GM19324 (cell line): ENCODE measurements at regions not wholly inside any gene's neighbourhood (a gene's known extent, or its start where the extent isn't known, plus 50 kb on each side); places are given as distances from the start of the nearest gene placed in this dataset.
A peak's percentile ranks its signal among the peaks of the same experiment; 100 is the strongest.

Experiments
- ATAC-seq: cut with Tn5 transposase; IDR thresholded peaks from one replicate; pipeline ENCODE4 v1.9.1; 2021; ENCODE audit warnings: mild to moderate bottlenecking, moderate library complexity; ENCODE audit not compliant: unreplicated experiment, low FRiP score

DNA sequence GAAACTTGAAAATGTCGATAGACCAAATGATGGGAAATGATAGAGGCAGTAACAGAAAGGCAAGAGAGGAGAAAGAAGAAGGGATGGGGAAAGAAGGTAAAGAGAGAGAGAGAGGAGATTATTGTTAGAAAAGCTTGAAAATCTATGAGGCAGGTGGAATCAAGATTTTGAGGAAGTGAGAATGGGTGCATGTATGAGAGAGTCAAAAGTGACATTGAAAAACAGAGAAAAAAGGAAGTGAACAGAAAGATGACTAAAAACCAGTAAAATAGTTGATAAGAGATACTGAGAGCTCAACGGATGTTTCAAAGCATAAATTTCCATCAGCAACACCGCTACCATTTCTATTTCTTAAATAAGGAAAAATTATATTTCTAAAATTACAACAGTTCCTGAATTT, 327.4 kb upstream of the CWC22 start:
- ATAC-seq: peak; percentile 88

DNA sequence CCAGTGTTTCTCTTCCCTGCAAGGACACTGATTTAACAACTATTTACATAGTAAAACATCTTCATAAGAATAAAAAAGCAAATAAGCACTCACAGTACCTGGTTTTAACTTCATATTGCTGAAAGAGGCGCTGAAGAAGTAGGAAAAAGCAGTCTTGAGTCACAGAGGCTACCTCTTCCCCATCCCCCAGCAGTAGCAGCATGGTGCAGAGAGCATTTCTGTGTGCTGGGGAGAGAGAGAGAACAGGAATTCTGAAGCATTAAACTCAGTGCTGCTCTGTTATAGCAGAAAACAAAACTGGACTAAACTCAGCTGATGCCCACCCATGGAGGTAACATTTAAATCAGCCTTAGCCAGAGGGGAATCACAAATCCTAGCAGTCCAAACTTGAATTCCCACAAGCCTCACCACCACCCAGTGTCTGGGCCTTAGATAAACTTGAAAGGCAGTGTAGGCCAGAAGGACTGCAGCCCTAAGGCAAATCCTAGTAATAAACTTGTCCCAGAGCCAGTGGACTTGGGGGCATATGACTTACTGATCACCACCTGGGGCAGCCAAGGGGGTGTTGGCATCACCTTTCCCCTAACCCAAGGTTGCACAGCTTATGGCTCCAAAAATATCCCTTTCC, 321.8 kb upstream of the CWC22 start:
- ATAC-seq: no peak

DNA sequence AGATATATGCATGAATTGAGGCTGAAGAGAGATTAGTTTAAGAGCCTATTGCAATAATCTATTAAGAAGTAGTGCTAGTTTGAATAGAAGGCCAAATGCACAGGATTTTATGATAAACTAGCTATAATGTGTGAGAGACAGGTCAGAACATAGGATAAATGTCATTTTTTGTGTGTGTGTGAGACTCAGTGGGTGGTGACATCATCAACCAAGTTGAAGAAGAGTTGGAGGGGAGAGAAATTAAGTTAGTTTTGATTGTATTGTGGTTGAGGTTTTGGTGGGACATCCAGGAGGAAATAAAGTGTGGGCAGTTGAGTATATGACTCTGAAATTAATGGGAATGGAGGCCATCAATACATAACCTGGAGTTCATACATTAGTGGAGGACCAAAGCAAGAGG, 320.1 kb upstream of the CWC22 start:
- ATAC-seq: no peak

DNA sequence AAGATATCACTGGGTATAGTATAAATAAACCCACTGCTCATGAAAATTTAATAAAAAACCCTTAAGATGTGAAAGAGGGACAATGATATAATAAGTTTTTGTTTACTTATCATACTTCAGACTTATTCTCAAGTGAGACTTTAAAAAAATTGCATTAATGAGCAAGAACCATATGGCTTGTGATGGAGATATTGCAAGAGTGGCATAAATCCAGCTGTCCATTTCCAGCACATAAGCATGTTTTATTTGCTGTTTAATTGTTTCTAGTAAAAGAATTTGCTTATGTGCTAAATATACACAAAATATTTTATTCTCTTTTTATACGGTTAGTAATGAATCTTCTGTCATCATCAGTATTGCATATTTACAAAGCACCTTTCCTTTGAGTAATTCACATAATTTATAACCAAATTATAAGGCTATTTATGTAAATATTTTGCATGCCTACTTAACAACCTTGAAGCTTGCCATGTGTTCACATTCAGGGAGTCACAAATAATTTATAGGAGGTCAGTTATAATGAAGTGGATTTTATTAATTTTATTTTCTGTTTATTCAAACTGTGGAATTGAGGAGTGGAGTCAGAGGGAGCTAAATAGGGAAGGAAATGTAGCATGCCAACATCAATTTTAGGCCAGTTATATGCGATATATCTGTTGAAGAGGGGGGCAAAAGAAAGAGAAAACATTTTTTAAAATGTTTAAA, 318.5 kb upstream of the CWC22 start:
- no peak for ATAC-seq

DNA sequence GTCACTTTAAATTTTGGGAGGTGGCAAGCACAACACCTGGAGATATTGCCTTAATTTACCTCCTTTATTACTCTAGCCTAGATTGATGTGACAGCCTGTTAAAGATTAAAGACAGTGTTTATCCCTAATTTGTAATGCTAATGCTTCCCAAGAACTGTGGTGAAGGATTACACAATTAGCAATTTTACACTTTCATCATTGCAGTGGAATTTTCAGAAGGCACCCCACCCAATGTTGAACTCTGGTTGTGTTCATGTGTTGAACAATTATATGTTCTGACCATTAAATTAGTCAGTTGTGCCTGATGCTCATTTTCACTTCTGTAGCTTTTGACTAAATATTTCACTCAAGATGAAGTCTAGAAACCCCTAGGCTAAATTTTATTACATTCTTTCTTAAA, 317.1 kb upstream of the CWC22 start:
- no peak for ATAC-seq

DNA sequence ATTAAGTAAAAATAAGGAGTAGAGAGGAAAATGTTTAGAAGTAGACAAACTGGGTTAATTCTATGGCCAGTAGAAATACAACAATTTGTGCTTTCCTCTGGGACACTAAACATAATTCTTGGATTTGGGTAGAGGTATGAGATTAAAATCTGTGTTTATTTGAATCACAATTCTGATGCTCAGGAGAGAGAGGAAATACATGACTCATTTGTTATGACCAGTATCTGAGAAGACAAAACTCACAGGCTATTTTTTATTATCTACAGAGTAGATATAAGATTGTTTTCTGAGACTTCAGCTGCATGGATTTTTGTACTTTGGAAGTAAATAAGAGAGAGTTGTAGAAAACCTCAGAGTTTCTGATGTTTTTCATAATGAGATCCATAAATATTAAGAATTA, 315.7 kb upstream of the CWC22 start:
- ATAC-seq: no peak

DNA sequence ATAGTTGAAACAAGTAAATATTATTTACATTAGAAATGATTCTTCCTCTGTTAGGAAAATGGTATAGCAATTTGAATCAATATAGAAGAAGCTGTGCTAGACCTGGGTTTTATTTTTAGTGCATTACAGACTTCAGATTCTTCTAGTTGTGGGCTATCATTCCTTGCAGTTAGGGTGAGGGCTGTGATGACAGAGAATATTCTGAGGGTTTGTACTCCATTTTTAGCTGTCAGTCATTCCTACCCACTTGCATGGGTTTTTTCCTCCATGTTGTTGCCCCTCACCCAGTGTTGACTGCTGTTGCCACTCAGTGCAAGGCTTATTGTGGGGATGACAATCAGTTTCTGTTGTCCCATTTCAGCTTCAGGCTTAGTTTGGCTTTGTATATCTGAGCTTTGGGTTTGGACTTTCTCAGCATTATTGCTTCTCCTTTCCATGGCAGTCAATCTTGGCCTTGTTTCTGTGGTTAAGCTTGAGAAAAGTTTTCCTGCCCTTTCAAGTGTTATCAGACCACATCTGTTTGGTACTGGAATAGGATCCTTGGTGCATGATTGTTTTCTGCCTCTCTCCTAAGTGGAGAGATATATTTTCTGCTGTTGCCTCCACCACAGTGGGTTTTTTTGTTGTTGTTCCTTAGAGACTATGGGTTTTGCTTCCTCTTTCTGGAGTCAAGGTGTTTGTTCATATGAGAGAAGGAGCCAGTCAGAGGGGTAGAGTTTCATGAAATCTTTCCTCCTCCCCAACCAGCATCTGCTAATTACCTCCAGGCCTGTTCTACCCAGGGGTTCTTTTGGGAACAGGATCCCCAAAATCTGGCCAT, 312.7 kb upstream of the CWC22 start:
- peak; percentile 68 for ATAC-seq

DNA sequence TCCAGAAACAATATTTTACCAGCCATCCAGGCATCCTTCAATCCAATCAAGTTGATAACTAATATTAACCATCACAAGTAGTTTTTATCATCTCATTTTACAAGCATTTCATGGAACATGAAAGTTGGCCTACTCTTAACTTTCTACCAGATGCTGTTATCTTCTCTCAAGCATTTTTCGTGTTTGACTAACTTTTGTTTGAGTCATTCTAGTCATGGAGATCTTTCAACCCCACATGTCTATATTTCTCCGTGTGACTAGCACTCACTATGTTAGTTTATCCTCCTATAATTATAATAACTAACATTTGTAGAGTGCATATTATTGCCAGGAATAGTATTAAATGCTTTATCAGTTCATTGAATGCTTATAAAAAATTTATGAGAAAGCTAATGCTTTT, 307.0 kb upstream of the CWC22 start:
- ATAC-seq: no peak

DNA sequence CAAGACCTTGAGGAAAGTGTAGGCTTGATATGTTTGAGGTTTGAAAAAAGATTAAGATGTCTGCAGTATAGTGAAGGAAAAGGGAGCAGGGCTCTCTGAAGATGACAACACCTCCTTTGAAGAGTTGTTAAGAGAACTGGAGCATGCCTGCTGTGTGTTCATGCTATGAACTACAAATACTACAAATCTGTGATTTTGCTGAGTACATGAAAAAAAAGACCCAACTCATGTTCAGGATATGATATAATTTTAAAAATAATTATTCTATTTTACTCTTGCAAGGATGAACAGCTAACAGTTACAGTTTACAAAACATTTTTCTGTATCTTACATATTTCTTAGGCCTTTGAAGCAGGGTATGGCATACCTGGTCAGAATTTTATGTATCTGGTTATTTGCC, 305.4 kb upstream of the CWC22 start:
- ATAC-seq: no peak

DNA sequence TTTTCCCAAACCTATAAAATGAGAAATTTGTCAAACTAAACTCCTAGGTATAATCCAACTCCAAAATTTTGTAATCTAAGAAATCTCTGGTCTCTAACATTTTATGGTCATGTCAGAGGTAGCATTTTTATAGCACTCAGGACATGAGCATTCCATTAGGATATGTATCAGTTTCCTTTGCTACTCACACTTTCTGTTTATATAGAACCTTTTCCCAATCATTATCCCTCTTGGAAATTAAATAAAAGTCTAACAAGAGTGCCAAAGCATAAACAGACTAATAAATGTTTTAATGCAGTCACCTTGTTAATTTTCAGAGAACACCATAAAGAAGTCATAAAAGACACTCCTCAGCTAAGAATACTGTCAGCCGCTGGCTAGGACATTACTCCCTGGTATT, 300.0 kb upstream of the CWC22 start:
- ATAC-seq: no peak

DNA sequence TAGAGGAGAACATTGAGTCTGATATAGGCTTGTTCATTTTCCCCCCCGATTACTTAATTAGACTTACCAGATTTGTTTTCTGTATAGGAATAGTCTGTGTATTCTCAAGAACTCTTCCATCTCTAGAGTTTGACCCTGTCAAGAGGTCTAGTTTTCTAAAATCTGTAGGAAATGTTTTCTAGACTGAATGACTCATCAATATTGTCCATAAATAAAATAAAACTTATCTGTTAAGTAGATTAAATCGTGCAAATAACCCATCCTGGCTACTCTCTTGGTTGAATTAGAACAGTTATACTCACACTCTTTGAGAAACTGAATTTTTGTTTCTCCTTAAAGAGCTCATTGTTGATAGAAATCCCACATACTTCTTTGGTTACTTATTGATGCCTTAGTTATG, 299.2 kb upstream of the CWC22 start:
- ATAC-seq: no peak

DNA sequence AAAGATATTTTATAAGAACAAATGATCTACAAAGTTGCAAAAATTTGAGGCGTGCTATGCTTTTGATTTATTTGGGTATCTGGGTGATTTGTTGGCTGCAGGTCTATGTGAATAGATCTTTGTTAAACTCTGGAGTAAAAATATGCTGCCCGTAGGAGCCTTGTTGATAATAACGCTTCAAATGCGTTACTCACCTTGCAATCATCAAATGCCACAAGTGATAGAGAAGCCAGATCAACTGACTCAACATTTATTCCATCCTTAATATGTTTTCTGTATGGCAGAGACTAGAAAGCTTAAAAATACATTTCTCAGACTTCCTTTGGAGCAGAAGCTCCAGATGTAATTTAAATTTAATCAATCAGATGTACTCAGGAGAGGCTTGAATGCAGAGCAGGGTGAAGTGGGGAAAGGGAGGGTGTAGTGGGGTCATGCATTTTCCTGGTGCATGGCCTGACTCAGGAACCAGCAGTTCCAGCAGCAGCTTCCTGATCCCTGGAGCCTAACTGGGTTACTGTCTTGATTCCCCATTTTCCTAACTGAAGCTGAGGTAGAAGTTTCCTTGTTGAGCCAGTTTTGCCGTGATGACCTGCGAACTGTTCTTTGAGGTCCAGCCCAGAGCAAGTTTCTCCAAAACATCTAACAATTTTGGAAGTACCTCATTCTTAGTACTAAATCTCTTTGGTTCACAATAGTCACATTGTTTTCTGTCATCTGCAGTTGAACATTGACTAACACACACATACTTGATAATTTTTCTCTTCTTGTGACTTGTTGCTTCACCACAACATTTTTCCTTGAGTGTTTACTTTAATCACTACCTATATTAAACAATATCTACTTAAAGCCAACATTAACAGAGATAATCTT, 284.7 kb upstream of the CWC22 start:
- no peak for ATAC-seq

DNA sequence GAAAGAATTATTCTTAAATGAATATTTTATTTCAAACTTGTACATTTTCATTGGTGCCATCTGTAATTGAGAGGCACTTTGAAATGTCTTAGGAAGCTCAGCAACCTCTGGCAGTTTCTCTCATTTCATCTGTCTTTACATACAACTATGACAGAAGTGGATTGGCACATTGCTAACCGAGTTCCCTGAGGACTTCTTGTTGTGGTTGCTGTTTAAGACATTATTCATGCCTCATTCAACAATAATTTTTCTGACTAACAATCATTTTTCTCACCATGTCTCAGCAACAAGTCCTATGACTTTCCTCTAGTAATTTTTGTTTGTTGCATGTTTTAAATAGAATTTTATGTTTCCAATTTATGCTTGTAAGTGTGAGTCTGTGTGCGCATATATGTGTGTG, 284.0 kb upstream of the CWC22 start:
- no peak for ATAC-seq

DNA sequence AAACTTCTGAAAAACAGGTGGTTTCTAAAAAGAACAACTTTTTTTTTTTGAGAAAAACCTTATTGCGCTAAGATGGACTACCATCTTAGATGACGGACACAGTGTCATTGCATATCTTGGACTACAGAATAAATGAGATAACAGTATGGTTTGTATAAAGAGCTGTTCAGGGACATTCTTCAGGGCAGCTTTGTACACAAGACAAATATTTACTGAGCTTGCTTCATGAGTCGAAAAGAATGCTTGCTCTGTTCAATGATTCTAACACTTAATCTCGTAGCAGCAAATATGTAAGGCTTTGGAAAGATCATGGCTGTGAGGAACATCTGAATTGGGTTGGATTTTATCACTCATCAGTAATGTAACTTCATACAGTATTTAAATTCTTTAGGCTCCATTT, 282.5 kb upstream of the CWC22 start:
- ATAC-seq: no peak

DNA sequence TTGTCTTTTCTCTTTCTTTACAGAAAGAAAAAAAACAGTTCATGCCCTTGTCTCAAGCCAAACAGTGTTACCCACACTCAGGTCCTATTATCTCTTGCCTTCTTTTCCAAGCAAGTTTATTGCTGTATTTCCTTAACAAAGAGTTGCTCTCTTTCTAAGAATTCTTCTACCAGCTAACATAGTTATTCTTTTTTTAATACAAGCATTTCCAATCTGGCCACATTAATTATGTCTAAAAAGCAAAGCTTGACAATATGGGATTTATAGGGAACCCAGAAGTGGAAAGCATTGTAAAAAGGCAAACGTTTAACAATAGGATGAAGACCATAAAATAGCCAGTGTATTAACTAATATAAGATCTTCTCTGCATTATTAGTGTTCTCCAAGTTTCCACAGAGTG, 272.5 kb upstream of the CWC22 start:
- no peak for ATAC-seq

DNA sequence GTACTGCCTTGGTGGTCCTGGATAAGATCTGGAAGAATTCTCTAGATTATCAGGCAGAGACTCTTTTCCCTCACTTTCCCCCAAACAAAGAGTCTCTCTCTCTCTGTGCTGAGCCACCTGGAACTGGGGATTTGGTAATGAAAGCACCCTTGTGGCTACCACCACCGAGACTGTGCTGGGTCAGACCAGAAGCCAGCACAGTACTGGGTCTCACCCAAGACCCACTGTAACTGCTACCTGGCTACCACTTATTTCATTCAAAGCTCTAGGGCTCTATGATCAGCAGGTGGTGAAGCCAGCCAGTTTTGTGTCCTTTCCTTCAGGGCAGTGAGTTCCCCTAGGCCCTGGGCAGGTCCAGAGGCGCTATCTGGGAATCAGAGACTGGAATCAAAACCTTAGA, 269.6 kb upstream of the CWC22 start:
- no peak for ATAC-seq

DNA sequence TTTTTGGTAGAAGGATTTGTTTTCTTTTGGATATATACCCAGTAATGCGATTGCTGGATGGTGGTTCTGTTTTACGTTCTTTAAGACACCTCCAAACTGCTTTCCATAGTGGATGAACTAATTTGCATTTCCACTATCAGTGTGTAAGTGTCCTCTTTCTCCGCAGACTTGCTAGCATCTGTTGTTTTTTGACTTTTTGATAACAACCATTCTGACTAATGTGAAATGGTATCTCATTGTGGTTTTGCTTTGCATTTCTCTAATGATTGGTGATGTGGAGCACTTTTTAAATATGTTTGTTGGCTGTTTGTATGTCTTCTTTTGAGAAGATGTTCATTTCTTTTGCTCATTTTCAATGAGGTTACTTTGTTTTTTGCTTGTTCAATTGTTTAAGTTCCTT, 260.9 kb upstream of the CWC22 start:
- no peak for ATAC-seq

DNA sequence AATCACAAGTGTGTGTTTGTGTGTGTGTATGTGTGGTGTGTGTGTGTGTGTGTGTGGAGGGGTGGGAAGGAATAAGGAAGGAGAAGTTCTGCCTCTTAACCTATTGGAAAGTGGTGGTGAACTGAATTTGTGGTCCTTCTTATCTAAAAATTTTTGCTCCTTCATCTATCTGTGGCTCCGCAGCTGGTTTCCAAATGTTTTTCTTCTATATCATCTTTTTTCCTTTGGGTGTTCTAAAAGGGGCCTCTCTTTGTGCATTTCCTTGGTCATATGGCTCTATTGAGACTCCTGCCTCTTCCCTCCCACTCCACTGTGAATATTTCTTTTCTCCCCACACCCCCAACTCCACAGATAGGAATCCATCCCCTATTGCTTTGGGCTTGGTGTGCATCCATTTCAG, 254.9 kb upstream of the CWC22 start:
- no peak for ATAC-seq

DNA sequence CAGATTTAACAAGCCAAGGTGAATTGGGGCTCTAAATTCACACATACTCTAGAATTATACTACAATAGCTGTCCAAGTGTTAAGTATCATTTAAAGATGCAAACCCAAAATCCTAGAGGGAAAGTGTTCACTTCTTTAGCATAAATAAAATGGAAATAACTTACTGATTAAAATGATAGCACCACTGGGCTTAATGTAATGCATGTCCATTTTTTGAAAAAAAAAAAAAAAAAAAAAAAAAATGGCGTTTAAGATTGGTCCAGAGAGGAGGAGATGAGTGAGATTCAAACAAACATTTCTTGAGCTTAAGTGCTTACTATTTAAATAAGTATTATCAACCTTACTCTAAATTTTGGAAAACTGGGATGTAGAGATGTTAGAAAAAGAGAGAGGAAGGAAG, 251.5 kb upstream of the CWC22 start:
- no peak for ATAC-seq

DNA sequence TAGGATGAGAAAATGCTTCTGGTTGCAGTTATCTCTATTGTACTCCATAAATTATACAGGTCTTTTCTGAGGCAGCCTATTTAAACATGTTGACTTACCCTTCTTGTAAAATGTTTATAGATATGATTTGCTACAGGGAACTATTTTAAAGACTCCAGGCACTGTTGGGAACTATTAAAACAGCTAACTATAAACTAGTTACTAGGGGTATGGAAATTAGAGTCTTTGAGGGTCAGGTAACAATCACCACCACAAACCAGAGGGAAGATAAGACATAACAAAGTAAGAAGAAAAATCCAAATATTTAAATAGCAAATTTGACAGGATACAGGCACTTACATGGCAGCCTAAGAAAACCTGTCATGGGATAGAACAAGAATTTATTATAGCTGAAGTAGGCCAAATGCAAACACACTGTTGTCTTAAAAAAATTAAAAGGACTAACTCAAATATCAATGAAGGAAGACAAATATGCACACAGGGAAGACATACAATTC, 251.0 kb upstream of the CWC22 start:
- no peak for ATAC-seq

DNA sequence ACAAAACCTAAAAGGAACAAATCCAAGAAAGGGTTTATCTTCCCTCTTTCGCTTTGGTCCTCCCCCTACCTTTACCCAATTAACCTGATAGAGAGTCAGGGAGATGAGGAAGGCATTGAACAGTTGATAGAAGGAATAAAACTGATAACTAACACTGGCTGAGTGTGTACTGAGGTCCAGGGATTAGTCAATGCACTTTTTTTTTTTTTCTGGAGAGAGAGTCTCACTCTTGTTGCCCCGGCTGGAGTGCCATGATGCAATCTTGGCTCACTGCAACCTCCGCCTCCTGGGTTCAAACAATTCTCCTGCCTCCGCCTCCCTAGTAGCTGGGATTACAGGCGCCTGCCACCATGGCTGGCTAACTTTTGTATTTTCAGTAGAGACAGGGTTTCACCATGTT, 250.2 kb upstream of the CWC22 start:
- no peak for ATAC-seq
